AG04450 (cell line): ENCODE measurements at regions not wholly inside any gene's neighbourhood (a gene's known extent, or its start where the extent isn't known, plus 50 kb on each side); places are given as distances from the start of the nearest gene placed in this dataset.

Experiments
- CTCF ChIA-PET: fragments of 300-600, 350-600 bp; formaldehyde crosslinking; extraction: SDS; loops from one replicate; lab custom pipeline; 2022; ENCODE audit warnings: antibody characterized with exemption, inconsistent platforms; lab: Charles Lee
- POLR2A ChIA-PET: fragments of 350-600 bp; formaldehyde crosslinking; extraction: SDS; loops from one replicate; lab custom pipeline; 2021; ENCODE audit warnings: antibody characterized with exemption, inconsistent platforms; lab: Yijun Ruan, JAX
- DNase-seq: peaks from one replicate; pipeline ENCODE4 v3.0.0-alpha.2; 2011; ENCODE audit warnings: low read depth, low spot score
- H3K27ac ChIP-seq: one replicate; pipeline ENCODE4 v1.5.1; 2012; ENCODE audit warnings: low read depth, low read length, control low read depth
- H3K27me3 ChIP-seq: one replicate; pipeline ENCODE4 v1.6.0; 2012; ENCODE audit warnings: low read length; ENCODE audit not compliant: control insufficient read depth, insufficient read depth
- H3K4me3 ChIP-seq: 2 replicates; pipeline ENCODE4 v1.5.1; 2011; ENCODE audit warnings: mild to moderate bottlenecking, low read depth, low read length, control low read depth
- H3K9me3 ChIP-seq: 2 replicates; pipeline ENCODE4 v1.5.1; 2012; ENCODE audit warnings: low read length; ENCODE audit not compliant: control insufficient read depth, insufficient read depth
- TF ChIP-seq, protein P1 (sequence below): IDR thresholded peaks from 2 replicates; pipeline ENCODE4 v1.5.1; 2011; ENCODE audit warnings: low read depth, low read length, control low read depth, inconsistent platforms

DNA sequence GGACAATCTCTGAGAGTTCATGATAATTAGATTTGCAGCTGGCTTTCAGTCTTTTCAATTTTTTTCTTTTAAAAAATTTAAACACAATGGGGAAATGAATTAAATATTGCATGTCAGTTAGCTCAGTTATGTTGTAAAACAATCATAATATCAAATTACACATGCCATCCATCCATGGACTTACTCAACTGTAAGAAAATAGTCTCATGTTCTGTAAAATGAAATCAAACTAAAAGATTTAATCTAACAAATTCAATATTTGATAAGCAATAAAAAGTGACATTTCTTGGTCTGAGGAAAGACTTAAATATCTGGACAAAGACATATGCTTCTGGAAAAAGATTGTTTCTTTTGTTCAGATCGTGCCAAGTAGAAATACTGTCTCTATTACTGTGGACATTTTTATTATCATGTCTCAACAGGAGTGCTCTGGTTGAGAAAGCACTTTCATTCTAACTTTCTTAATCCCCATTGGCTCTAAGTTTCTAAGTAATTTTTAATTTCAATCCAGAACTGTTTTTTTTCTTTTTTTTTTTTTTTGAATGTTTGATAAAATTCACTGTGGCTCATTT lies 179.2 kb upstream of the FAM3C start:
- TF ChIP-seq, protein P1, sequence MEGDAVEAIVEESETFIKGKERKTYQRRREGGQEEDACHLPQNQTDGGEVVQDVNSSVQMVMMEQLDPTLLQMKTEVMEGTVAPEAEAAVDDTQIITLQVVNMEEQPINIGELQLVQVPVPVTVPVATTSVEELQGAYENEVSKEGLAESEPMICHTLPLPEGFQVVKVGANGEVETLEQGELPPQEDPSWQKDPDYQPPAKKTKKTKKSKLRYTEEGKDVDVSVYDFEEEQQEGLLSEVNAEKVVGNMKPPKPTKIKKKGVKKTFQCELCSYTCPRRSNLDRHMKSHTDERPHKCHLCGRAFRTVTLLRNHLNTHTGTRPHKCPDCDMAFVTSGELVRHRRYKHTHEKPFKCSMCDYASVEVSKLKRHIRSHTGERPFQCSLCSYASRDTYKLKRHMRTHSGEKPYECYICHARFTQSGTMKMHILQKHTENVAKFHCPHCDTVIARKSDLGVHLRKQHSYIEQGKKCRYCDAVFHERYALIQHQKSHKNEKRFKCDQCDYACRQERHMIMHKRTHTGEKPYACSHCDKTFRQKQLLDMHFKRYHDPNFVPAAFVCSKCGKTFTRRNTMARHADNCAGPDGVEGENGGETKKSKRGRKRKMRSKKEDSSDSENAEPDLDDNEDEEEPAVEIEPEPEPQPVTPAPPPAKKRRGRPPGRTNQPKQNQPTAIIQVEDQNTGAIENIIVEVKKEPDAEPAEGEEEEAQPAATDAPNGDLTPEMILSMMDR: no peak
- POLR2A ChIA-PET: no interaction called here
- CTCF ChIA-PET: no interaction called here
- no peak overlapping the region for H3K4me3 ChIP-seq
- H3K9me3 ChIP-seq: no peaks in the 10 kb centered on the region
- DNase-seq: no peak
- no peak overlapping the region for H3K27ac ChIP-seq
- no peaks in the 10 kb centered on the region for H3K27me3 ChIP-seq

DNA sequence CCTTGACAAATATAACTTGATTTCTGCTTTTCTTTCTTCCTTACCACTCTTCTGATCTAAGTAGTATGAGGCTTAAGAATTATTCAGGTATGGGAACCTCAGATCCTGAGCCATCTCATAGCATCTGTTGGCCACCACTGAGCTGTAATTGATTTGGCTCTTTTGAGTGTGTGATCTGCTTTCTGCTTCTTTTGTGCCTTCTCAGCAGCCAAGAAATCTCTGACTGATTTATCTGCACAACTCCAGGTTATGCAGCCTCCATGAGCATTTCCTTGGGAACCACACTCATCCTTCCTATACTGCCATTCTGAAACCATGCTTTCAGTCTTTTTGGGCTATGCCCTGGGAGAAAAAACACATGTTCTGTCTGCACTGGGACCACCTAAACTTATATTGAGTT lies 178.0 kb upstream of the FAM3C start:
- ChIA-PET CTCF (no interaction called here), POLR2A (no interaction called here)
- no peaks in the 10 kb centered on the region for H3K27me3 ChIP-seq
- no peak for DNase-seq
- H3K4me3 ChIP-seq: no peak overlapping the region
- H3K27ac ChIP-seq: no peak overlapping the region
- H3K9me3 ChIP-seq: no peaks in the 10 kb centered on the region
- TF ChIP-seq, protein P1: no peak

DNA sequence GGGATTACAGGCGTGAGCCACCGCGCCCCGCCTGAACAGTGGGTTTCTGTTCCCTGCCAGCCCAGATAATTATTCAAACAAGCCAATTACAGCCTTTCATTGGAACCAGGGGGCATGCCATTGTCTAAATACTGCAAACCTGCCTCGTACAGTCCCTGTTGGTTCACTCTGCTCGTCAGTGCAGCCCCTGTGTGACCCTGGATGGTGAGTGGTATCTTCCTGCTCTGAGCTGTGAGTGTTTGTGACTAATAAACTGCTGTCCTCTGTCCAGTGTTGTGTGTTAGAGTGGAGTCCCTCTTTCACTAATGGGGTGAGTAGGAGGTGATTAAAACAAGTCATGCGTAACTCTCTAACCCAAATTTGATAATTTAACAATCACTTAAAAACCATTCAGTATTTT lies 176.5 kb upstream of the FAM3C start:
- DNase-seq: no peak
- TF ChIP-seq, protein P1: no peak
- Histone ChIP-seq H3K9me3 (no peaks in the 10 kb centered on the region), H3K27me3 (no peaks in the 10 kb centered on the region), H3K27ac (no peak overlapping the region), H3K4me3 (no peak overlapping the region)
- ChIA-PET CTCF (interaction anchor here (1.0 kb wide), 1 partner anchor 176 kb away, joined by 3 read pairs; the partner anchor contains the start of gene FAM3C), POLR2A (no interaction called here)

DNA sequence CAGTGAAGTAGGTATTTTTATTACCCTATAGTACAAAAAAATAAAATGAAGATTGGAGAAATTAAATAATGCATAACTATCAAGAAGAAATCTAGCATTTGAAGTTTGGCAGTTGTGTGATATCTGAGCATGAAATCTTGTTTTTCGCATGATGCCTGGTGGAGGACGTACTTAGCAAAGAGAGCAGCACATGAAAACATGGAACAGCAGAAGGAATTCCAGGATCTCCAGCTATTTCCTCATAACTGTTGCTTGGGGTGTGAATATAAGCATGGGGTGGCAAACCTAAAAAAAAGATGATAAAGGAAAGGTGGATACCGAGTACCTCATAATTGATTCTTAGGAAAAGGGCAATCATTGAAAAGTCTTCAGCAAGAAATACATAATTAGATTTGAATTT lies 174.3 kb upstream of the FAM3C start:
- TF ChIP-seq, protein P1: no peak
- no peaks in the 10 kb centered on the region for H3K9me3 ChIP-seq
- no peaks in the 10 kb centered on the region for H3K27me3 ChIP-seq
- ChIA-PET CTCF (interaction anchor here (0.7 kb wide), 1 partner anchor 1892 kb away, joined by 3 read pairs; no protein-coding TSS in a partner anchor), POLR2A (no interaction called here)
- H3K4me3 ChIP-seq: no peak overlapping the region
- no peak overlapping the region for H3K27ac ChIP-seq
- no peak for DNase-seq

DNA sequence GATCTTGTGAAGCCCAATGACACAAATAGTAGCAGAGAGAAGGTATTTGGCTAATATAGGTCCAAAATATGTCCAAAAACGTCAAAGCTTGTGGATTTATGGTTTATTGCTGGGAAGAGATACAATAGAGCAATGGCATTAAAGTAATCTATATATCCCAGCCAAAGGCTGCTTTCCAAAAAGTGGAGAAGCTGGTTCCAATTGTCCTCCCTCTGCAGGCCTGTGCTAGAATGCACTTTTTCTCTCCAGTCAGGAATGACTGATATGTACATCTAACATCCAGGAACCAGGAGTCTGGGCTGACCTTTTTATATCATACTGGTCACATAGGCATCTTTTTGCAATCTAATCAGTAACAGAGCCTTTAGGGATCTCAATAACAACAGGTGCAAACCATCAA lies 167.1 kb upstream of the FAM3C start:
- Histone ChIP-seq H3K27me3 (no peaks in the 10 kb centered on the region), H3K27ac (no peak overlapping the region), H3K4me3 (no peak overlapping the region), H3K9me3 (no peaks in the 10 kb centered on the region)
- POLR2A ChIA-PET: no interaction called here
- CTCF ChIA-PET: no interaction called here
- TF ChIP-seq, protein P1: peak; percentile 35
- no peak for DNase-seq
